ENCODE measurements at regions not wholly inside any gene's neighbourhood (a gene's known extent, or its start where the extent isn't known, plus 50 kb on each side); places are given as distances from the start of the nearest gene placed in this dataset.

- TF ChIP-seq CTCF (conservative IDR thresholded peaks at IDR 0.05), result no peak
Observed at GRCh38 chr1:78387201-78387600, 103.6 kb upstream of the PTGFR start.

GRCh38 chr1:78387871-78388270, 102.9 kb upstream of the PTGFR start:
- Mint-ChIP-seq H3K4me3 (no peak overlapping the region), H3K9me3 (peaks cover 4% of the 10 kb centered on the region), H3K36me3 (no peaks in the 10 kb centered on the region), H3K4me1 (ENCODE audit: unreplicated experiment) (no peaks in the 10 kb centered on the region), H3K27ac (no peak overlapping the region), H3K27me3 (peaks cover 8% of the 10 kb centered on the region)
- no peak for TF ChIP-seq CTCF (conservative IDR thresholded peaks at IDR 0.05)
- DNase-seq (ENCODE audit: extremely low spot score, unreplicated experiment), result no peak

More at GRCh38 chr1:78387201-78387600, 103.6 kb upstream of the PTGFR start:
- peaks cover 4% of the 10 kb centered on the region for H3K9me3 Mint-ChIP-seq
- no peak overlapping the region for H3K4me3 Mint-ChIP-seq
- no peak overlapping the region for H3K27ac Mint-ChIP-seq
- no peaks in the 10 kb centered on the region for H3K36me3 Mint-ChIP-seq
- H3K27me3 Mint-ChIP-seq, result peaks cover 11% of the 10 kb centered on the region
- H3K4me1 Mint-ChIP-seq (ENCODE audit: unreplicated experiment), result no peaks in the 10 kb centered on the region
- DNase-seq (ENCODE audit: extremely low spot score, unreplicated experiment), result no peak

- Mint-ChIP-seq H3K4me1 (ENCODE audit: unreplicated experiment) (no peaks in the 10 kb centered on the region), H3K27ac (no peak overlapping the region), H3K4me3 (no peak overlapping the region), H3K36me3 (no peaks in the 10 kb centered on the region), H3K27me3 (peaks cover 8% of the 10 kb centered on the region), H3K9me3 (peaks cover 4% of the 10 kb centered on the region)
- no peak for TF ChIP-seq CTCF (conservative IDR thresholded peaks at IDR 0.05)
- DNase-seq (ENCODE audit: extremely low spot score, unreplicated experiment), result no peak
Observed at GRCh38 chr1:78388275-78388674, 102.5 kb upstream of the PTGFR start.

GRCh38 chr1:78401148-78401547, 89.6 kb upstream of the PTGFR start:
- no peak for TF ChIP-seq CTCF (conservative IDR thresholded peaks at IDR 0.05)
- Mint-ChIP-seq H3K36me3 (no peaks in the 10 kb centered on the region), H3K4me1 (ENCODE audit: unreplicated experiment) (no peaks in the 10 kb centered on the region), H3K9me3 (peaks cover 5% of the 10 kb centered on the region), H3K27me3 (peaks cover 9% of the 10 kb centered on the region), H3K27ac (no peak overlapping the region), H3K4me3 (no peak overlapping the region)
- DNase-seq (ENCODE audit: extremely low spot score, unreplicated experiment), result no peak

GRCh38 chr1:78408192-78408591, 82.6 kb upstream of the PTGFR start:
- Mint-ChIP-seq H3K27ac (no peak overlapping the region), H3K27me3 (peaks cover 4% of the 10 kb centered on the region)

More at GRCh38 chr1:78408192-78408591, 82.6 kb upstream of the PTGFR start:
- Mint-ChIP-seq H3K36me3 (no peaks in the 10 kb centered on the region), H3K4me1 (ENCODE audit: unreplicated experiment) (no peaks in the 10 kb centered on the region), H3K9me3 (peaks cover 6% of the 10 kb centered on the region), H3K4me3 (no peak overlapping the region)
- TF ChIP-seq CTCF (conservative IDR thresholded peaks at IDR 0.05), result no peak
- DNase-seq (ENCODE audit: extremely low spot score, unreplicated experiment), result no peak

Measured in type B pancreatic cell (in vitro differentiated cells).